Fibroblast of villous mesenchyme (primary cell): ENCODE measurements at regions not wholly inside any gene's neighbourhood (a gene's known extent, or its start where the extent isn't known, plus 50 kb on each side); places are given as distances from the start of the nearest gene placed in this dataset.
"Not testable (repeated sequence)": the region's sequence is repeated elsewhere in the genome, so short reads cannot be mapped to it uniquely, and the experiment has no call there.

Experiments
- DNase-seq: peaks from one replicate; pipeline ENCODE4 v3.0.0-alpha.2; 2010; ENCODE audit warnings: low read depth
- H3K4me3 ChIP-seq: 2 replicates; pipeline ENCODE4 v1.5.1; 2011; ENCODE audit warnings: low read depth, mild to moderate bottlenecking, low read length
- CTCF ChIP-seq: IDR thresholded peaks from 2 replicates; pipeline ENCODE4 v1.5.1; 2012; ENCODE audit warnings: low read depth, mild to moderate bottlenecking, low read length; ENCODE audit not compliant: insufficient read depth

- H3K4me3 ChIP-seq: no peak overlapping the region
- no peak for DNase-seq
- no peak for TF ChIP-seq CTCF
These were observed 144.8 kb upstream of the FERD3L start for GRCh38 chr7:19290066-19290465.

DNA sequence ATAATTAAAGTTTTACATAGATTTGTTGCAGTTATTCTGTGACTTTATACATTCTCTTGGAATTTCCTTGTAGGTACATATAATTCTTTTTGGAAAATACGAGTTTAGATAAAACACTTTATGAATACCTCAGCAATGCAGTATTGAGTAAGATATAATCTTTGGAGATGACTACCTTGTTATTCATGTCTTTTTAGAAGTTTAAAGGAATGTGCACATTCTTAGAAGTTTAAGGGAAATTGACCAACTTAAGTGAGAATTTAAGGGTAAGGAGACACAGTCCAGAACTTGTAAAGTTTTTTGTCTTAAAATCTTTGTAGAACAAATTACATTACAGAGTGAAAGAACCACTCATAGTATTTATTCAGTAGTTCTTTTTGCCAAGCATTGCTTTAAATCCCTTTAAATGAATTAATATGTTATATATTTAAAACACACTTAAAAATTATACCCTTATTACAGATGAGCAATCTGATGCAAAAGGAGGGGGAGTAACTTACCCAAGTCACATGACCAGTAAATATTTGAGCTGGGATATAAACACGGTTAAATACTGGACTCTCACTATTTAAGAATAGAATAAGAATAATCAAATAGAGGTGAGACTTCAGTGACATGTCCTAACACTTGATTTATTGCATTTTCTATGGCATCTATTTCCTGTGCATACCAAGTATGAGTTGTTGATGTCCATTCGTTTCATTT is 139.5 kb upstream of the FERD3L start:
- no peak overlapping the region for H3K4me3 ChIP-seq
- peak; percentile 58 for DNase-seq
- no peak for TF ChIP-seq CTCF

DNA sequence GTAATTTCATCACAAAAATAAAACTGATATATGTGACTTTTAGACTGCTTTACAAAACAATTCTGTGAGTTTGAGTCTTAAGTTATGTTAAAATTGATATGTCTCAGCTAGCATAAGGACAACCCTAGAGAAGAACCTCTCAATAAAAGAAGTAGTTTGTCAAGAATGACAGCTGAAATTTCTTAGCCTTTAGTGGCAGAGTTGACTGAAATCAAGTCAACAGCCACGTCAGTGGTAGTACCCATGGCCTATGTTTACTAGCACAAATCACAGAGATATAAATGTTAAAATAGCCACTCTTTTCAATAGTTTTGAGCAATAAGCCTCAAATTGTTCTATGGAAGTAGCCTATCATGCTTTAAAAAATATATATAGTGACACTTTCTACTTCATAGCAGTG is 138.9 kb upstream of the FERD3L start:
- TF ChIP-seq CTCF: no peak
- no peak overlapping the region for H3K4me3 ChIP-seq
- peak; percentile 28 for DNase-seq

- DNase-seq: no peak
- no peak overlapping the region for H3K4me3 ChIP-seq
- no peak for TF ChIP-seq CTCF
These were observed 129.8 kb upstream of the FERD3L start for GRCh38 chr7:19275000-19275399.

GRCh38 chr7:19272329-19272728 is 127.1 kb upstream of the FERD3L start:
- not testable (repeated sequence) for H3K4me3 ChIP-seq, DNase-seq

- no peak for DNase-seq
- no peak for TF ChIP-seq CTCF
- H3K4me3 ChIP-seq: no peak overlapping the region
These were observed 124.1 kb upstream of the FERD3L start for GRCh38 chr7:19269301-19269700.

DNA sequence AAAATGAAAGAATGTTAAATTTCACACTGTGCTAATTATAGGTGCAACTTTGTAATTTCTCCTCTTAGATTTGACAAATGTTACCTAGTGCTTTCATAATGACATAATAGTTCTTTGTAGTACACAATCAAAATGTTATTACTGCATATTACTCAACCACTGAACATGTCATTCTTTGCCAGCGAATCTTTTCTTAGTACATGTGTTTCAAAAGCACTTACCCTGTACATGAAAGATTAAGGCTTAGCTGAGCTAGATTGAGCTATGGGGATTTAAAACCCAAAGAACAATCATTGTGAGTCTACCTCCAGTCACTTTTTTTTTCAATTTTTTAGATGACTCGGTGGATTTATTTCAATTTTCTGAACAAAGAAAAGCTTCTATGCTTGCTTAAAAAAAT is 123.5 kb upstream of the FERD3L start:
- TF ChIP-seq CTCF: no peak
- no peak overlapping the region for H3K4me3 ChIP-seq
- peak; percentile 25 for DNase-seq
